Coronary artery (tissue), 2 donors: ENCODE measurements at regions not wholly inside any gene's neighbourhood (a gene's known extent, or its start where the extent isn't known, plus 50 kb on each side); places are given as distances from the start of the nearest gene placed in this dataset.

Experiments used
- DNase-seq: peaks from one replicate; pipeline ENCODE4 v3.0.0-alpha.2; 2017; ENCODE audit warnings: low spot score
- H3K27ac ChIP-seq, 2 donors: fragments of 200-600 bp; sonication (generic); one replicate each; pipeline ENCODE4 v1.5.1; 2016 to 2019
- H3K4me3 ChIP-seq: fragments of 200-600 bp; sonication (generic); 2 replicates; pipeline ENCODE4 v1.5.1; 2016; ENCODE audit warnings: mild to moderate bottlenecking, moderate library complexity
- TF ChIP-seq, protein P1 (sequence below): fragments of 200-600 bp; sonication (generic); IDR thresholded peaks from one replicate; pipeline ENCODE4 v1.5.1; 2019; ENCODE audit warnings: antibody characterized with exemption

DNA sequence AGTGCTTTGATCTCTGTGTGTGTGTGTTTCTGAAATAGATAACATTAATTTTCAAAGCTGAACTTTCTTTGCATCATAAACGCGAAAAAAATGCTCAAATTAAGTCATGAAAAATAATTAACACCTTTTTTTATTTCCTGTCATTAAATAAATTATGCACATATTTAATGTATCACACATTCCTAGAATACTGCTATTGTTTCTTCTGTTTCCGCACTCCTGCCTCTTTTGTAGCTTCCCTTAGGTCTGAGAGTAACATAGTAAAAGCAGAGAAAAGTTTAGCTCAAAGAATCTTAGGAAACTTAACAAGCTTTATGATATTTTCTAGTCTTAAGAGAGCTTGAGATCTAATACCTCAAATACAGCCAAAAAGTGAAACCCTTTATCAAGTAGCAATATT, 504.2 kb downstream of the JRKL start:
- no peak for DNase-seq
- Histone ChIP-seq H3K4me3 (no peak overlapping the region), H3K27ac (no peak overlapping the region)
- TF ChIP-seq, protein P1, sequence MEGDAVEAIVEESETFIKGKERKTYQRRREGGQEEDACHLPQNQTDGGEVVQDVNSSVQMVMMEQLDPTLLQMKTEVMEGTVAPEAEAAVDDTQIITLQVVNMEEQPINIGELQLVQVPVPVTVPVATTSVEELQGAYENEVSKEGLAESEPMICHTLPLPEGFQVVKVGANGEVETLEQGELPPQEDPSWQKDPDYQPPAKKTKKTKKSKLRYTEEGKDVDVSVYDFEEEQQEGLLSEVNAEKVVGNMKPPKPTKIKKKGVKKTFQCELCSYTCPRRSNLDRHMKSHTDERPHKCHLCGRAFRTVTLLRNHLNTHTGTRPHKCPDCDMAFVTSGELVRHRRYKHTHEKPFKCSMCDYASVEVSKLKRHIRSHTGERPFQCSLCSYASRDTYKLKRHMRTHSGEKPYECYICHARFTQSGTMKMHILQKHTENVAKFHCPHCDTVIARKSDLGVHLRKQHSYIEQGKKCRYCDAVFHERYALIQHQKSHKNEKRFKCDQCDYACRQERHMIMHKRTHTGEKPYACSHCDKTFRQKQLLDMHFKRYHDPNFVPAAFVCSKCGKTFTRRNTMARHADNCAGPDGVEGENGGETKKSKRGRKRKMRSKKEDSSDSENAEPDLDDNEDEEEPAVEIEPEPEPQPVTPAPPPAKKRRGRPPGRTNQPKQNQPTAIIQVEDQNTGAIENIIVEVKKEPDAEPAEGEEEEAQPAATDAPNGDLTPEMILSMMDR: no peak

DNA sequence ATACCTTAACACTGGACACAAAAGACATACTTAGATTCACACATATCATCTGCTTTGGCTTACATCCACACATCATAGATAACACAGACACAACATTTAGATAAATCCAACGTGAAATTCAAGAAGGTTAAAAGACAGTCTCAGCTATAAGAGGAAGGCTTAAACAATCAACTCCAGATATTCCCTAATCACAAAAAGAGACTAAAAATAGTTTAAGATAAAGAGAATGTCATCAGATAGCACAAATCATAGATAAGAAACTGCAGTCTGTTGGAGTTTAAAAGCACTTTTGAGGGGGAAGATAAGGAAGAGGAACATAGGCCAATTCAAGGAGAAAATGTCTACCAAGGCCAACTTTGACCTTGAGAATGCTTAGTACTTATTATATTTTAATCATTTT, 504.8 kb downstream of the JRKL start:
- no peak overlapping the region for H3K27ac ChIP-seq
- no peak overlapping the region for H3K4me3 ChIP-seq
- TF ChIP-seq, protein P1: no peak
- DNase-seq: no peak

DNA sequence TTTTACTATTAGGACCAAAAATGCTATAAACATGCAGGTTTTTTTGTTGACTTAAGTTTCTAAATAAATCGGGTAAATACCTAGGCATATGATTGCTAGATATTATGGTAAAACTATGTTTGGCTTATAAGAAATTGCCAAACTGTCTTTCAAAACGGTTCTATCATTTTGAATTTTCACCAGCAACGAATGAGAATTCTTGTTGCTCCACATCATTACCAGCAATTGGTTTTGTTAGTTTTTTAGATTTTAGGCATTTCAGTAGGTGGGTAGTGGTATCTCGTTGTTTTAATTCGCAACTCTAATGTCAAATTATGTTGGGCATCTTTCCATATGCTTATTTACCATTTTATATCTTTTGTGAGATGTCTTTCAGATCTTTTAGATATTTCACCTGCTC, 510.2 kb downstream of the JRKL start:
- Histone ChIP-seq H3K27ac (no peak overlapping the region), H3K4me3 (no peak overlapping the region)
- no peak for DNase-seq
- TF ChIP-seq, protein P1: no peak

DNA sequence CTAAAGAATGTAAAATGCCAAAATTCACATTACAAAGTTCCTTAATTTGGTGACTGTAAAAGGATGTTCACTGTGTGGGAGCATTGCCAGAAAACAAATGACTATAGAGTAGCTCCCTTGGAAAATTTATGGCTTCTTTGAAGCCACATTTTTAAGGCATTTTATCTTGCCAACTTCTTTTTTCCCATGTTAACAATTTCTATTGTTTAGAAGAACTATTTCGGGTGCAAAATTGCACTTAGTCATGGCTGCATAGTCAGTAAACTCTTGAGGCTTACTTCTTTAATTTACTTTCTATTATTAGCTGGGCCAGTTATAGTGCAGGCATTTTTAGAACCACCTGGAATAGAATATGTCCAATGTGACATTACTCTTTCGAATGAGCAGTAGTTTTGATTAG, 515.3 kb downstream of the JRKL start:
- TF ChIP-seq, protein P1: no peak
- no peak overlapping the region for H3K4me3 ChIP-seq
- no peak for DNase-seq
- no peak overlapping the region for H3K27ac ChIP-seq

DNA sequence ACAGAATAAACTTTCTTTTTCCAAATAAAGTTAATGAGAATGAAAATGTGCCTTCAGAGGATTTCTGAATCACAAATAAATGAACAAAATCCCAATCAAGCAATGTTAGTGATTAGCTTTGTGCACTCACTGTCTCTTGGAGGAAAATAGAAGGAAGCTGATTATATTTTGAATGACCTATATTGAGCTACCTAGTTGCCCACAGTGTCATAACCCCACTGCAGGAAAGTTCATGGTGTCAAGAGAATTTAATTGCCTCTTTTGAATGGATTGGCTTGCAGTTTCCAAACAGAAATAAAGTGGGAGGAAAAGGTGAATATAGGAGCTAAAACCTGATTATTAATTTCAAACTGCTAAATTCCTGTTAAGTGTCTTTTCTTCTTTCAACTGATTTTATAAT, 515.9 kb downstream of the JRKL start:
- TF ChIP-seq, protein P1: no peak
- Histone ChIP-seq H3K4me3 (no peak overlapping the region), H3K27ac (no peak overlapping the region)
- no peak for DNase-seq

DNA sequence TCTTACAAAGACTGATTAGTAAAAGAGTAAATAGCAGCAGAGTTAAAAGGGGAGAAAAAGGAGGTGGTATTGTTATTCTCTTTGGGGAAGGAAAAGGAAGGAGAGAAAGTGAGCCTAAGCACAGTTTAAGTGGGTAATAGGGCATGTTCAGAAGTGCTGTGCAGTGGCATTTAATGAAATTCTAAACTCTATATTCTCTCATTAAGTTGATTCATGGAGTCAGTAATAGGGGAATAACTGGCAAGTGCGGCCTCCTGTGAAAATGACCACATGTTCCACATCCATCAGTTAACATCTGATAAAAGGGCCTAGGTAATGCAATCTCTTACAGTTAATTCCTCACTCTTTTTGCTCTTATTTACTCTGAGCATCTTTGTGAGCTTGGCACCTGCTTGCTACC, 516.7 kb downstream of the JRKL start:
- TF ChIP-seq, protein P1: no peak
- no peak overlapping the region for H3K27ac ChIP-seq
- no peak overlapping the region for H3K4me3 ChIP-seq
- DNase-seq: no peak

DNA sequence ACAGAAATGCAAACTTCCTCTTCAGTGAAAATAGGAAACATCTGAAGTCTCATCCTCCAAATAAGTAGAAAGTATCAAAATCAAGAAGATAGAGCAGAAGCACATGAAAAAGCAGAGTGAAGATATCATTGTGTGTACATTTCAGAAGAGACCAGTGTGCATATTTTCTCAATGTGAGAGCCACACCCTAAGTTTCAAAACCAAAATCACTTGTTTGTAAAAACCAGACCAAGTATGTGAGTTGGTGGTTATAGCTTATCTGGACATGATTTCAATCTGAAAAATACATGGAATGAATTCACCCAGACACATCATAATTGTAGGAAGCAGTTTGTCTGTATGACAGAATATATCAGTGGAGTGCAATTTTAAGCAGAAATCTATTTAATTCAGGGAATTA, 536.0 kb downstream of the JRKL start:
- DNase-seq: no peak
- no peak overlapping the region for H3K27ac ChIP-seq
- TF ChIP-seq, protein P1: no peak
- H3K4me3 ChIP-seq: no peak overlapping the region
